GM21576 (cell line): ENCODE measurements at regions not wholly inside any gene's neighbourhood (a gene's known extent, or its start where the extent isn't known, plus 50 kb on each side); places are given as distances from the start of the nearest gene placed in this dataset.

ENCODE experiments used
- ATAC-seq: cut with Tn5 transposase; IDR thresholded peaks from one replicate; pipeline ENCODE4 v1.9.1; 2021; ENCODE audit warnings: mild to moderate bottlenecking, moderate library complexity; ENCODE audit not compliant: unreplicated experiment

DNA sequence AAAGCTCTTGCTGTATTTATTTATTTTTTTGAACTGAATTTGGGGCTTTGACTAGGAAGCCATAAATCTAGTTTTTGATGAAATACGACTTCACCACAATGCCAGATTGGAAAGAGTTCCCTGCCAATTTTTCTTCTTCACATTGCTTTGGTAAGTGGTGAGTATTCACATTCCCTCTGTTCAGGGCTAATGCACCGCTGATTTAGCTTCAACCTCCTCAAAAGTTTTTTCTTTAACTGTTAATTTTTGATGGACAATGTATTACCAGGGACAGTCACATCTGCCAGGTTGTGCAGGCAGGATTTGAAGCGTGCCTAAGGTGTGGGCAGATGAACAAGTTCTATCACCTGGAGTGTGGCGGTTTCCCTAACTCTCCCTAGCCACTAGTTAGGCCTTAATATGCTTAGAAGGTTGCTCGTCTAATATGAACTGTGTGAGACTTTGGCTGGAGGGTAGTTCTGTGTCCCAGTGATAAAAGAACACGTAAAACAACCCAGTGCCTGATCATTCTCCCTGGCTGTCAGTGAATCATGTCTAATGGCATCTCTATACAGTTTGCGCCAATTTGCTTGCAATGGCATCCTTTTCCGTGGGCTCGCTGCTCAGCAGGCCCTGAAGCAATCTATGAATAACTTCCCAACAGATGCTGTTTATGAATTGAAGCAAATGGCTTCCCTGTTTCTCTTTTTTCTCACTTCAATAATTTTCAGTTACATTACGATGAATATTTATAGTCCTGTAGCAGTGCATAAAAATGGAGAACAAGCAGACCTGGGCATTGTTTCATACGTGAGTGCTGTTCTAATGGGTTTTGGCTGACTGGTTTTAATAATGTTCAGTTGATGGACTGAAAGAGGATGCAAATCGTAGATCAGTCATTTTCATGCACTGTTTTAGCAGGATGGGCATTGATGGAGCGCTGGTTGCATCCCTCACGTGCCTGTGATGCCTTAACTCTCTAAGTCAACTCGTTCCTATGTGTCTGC, 243.2 kb upstream of the SUCLG2 start:
- ATAC-seq, result no peak

DNA sequence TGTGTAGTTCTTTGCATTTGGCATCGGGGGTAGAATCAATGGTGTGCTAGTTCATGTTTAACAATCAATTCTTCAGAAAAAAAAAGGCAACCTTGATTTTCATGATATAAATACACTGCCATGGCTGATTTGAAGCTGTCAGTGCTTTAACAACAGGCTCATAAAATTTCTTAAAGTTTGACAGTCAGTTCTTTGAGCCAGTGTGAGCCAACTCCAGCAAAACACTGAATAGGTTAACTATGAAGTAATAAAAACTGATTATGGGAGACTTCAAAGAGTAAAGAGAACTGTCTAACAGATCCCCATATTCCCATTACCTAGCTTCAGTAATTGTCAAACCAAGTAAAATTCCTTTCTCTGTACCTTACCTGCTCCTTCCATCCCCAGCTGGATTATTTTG, 241.7 kb upstream of the SUCLG2 start:
- ATAC-seq, result no peak

DNA sequence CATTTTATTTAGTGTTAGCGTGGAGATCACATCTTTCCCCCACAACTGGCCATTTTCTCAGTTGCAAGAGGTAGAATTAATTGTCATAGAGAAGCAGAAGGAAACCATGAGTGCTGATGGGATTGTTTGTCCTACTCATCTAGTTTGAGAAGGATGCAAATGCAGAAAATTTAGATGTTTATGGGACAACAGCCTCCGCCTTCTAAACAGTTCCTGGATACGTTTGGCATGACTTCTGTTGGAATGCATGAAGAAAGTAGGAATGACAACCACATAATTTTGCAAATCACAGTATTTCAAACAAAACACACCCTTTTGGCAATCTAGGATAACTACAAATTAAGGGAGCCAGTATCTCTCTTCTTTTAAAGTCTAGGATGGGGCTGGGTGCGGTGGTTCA, 240.1 kb upstream of the SUCLG2 start:
- ATAC-seq, result no peak

DNA sequence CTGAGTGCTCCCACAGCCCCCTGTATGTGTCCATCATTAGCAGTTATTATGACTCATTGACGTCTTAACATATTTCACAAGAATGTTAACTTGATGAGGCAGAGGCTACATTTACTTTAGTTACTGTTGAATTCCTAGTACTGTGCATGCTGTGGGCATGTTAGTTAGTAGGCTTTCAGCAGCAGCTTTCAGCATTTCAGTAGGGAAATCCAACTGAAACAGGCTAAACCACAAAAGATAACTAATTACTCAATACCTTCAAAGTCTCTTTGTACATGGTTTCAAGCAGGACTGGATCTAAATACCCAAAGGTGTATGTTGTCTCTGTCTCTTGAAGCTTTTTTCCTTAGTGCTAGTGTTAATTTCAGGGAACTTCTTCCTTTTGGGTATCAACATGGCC, 229.9 kb upstream of the SUCLG2 start:
- no peak for ATAC-seq

DNA sequence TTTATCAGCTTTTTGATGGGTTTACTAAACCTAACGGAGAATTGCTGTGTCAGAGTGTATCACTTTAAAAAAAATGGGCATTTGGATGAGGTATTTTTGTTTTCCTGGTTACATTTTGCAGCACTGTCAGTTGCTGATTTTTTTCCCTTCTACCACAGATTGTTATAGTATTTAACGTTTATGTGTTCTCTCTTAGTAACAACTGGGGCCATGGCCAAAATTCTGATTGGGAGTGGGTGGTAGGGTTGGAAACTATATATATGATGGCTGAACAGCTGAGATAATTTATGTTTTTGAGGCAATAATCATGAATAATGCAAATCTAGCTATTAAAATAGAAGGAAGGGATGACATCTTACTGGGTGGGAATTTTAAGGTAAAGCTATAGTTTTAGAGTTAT, 229.4 kb upstream of the SUCLG2 start:
- ATAC-seq, result no peak

DNA sequence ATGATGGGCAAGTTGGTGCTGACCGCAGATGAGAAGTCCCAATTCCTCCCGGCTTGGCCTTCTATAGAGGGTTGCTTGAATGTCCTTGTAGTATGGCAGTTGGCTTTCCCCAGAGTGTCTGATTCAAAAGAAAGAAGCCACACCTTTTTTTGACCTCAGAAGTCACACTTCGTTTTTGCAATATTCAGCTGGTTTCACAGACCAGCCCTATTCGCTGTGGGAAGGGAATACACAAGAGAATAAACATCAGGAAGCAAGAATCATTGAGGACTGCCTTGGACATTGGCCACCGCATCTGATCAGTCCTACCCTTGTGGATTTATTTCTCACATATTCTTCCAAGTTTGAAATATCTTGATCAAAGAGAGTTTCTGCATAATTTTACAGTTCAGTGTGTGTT, 228.6 kb upstream of the SUCLG2 start:
- ATAC-seq, result no peak

DNA sequence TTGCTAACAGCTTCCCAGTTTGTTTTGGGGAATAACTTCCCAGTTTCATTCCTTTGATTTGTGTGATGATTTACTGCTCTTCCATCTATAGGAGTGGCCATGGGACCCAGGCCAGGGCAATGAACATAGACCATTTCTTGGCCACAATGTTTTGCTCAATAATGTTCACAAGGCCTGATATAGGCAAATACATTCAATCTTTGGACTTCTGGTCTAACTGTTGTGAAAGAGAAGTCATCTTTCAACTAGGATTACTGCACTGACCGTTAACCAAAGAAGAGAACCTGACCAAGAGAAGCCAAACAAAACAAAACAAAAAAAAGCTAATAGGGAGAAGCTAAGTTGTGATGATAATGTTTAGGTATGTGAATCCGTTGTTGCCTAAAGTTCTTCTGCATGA, 221.8 kb upstream of the SUCLG2 start:
- ATAC-seq, result no peak

DNA sequence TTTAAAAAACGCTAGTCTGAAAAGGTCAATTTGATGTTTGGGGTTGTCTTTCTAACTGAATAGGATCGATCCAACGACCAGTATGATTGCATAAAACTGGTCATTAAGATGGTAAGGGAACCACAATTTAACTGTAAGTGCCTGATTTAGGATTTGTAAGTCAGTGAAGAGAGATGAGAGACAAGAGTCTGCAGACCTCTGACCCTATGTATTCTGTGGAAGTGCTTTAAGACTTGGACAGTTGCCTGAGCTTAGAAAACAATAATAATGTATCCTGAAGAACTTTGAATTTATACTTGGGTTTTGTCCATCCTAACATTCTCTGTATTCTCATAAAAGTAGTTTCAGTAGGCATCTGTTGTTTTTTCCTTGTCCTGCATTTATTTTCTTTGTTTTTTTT, 221.4 kb upstream of the SUCLG2 start:
- ATAC-seq, result no peak

DNA sequence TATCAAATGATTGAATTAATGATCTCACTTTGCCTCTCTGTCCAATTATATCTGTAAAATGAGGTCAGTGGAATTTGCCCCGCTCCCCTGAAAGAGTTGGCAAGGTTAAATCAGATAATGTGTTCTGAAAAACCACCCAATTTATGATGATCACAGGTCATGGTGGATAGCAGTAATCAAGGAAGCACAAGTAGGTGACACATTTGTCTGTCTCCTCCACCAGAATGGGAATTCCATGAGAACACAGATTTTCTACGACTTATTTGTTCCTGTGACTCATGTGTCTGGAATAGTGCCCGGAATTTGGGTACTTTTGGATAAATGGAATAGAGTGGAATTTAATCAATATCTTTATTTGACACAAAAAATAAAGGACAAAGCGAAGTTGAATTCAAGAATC, 220.9 kb upstream of the SUCLG2 start:
- ATAC-seq, result no peak

DNA sequence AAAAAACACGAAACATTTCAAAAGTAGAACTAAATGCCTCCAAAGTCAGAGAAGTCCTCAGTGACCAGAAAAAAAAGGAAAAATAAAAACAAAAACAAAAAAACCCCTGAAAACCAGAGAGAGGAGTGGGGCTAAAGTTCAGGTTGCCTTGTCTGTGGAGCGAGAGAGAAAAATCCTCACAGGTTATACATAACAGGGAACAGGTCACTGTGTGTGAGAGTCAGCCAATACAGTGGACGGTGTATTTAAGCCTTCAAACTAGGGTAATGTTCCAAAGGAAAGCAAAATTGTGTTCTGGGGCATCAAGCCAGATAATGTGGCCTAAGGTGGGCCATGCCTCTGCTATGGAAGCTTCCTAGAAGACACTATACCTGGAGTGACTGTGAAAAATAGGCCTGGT, 216.1 kb upstream of the SUCLG2 start:
- ATAC-seq, result no peak

DNA sequence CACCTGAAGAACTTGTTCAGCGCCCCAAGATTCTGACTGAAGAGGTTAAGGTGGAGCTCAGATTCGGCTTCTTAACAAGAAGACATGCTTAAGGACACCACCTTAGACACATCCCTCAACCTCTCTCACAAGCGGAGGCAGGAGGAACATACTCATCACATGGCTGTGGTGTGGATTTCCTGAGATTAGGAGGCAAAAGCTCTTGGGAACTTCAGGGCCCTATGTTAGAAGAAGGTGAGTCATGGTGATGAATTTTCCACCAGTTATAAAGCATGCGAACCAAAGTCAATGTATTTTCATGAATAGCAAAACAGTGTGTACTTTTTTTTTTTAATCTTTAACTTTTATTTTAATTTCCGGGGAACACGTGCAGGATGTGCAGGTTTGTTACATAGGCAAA, 212.2 kb upstream of the SUCLG2 start:
- ATAC-seq, result no peak

DNA sequence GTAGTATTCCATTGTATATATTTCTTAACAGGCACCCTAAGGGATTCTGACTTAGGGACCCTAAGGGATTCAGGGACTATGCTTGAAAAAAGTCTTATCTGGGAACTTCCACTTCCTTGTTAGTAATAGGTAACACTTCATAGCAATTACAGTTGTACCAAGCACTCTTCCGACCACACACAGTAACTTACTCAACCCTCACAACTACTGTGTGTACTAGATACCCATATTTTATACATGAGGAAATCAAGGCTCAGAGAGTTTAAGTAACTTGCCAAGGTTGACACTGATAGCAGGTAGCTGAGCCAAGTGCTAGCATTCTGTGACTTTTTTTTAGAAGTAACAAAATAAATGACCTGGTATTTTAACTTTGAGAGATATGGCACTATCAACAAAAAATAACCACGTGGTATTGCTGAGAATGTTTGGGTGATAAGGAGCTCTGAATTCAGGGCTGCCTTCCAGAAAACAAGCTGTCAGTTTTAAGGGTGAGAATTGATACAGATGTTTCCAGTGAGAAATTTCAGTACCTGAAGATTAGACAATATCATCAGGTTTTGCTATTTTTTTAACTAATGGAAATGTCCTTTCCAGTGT, 210.3 kb upstream of the SUCLG2 start:
- ATAC-seq, result no peak

DNA sequence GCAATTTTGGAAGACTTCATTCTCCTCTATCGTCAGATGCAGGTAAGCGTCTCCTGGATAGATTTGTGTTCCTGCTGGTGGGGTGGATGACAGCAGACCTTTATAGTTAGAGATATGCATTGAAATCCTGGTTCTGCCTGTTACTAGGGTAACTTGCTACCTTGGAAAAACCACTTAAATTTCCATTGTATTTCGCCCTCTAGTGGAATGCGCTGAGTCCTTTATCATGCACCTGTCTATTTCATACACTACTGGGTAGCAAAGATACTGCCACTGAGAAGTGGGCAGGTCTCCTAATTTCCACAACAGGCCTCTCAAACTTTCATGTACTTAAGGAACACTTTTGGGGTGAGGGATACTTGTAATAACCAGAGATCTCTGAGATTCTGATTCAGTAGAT, 209.5 kb upstream of the SUCLG2 start:
- no peak for ATAC-seq

DNA sequence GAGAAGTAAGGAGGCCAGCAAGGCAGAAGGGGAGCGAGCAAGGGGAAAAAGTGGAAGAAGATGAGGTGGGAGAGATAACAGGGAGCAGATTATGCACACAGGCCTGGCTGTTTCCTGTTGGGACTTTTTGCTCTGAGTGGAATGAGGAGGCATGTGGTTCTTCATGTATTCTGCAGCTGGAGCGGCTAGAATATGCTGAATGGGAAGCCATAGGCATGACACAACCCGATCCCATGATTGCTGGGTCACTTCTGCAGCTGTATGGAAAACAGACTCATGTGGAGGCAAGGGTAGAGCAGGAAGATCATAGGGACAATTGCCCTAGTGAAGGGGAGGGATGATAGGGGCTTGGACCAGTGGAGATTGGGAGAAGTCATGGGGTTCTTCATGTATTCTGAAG, 206.0 kb upstream of the SUCLG2 start:
- ATAC-seq, result no peak

DNA sequence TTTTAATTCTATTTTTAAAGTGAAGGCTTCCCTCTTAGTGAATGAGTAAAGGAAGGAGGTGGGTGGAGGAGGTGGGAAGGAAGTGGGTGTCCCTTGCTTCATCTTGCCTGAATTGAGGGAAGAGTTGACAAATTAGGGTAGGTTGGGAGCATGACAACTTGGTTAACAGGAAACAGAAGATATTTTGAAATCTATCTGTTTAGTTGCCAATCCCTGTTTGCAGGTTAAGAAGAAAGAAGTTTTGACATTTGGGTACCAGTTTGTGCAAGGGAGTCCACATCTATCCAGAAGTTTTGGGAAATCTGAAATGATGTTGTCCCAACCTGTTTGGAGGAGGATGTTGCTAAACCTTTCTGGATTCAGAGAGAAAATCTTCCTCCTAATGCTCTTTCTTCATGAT, 204.1 kb upstream of the SUCLG2 start:
- no peak for ATAC-seq

DNA sequence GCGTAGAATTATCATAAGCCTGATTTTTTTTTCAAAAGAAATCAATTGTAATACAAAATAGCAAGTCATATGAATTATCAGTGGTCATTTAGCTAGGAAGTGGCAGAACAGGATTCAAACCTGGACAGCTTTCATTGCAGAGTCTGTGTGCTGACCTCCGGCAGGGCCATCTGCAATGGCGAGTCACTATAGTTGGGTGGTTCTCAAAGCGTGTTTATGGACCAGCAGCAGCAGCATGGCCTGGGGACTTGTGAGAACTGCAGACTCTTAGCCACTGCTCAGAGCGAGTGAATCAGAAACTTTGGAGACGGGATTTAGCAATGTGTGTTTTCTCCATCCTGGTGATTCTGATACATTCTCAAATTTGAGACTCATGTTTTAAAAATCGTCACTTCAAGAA, 202.3 kb upstream of the SUCLG2 start:
- ATAC-seq, result no peak

DNA sequence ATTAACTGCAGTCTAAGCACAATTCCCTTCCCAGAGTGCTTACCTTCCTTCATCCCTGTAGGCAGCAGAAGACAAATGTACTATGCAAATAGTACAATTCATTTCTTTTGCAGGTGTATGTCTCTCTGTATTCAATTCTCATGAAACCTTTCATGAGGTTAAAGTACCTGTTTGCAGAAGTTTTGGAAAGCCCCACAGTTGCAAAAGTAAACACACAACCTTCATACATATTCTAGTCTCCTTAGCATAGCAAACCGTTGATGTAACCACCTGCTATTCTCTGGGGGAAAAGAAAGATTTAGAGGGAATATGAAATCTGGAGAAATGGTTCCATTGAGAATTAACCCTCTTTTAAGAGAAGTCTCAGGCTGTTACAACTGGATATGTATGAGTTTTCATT, 200.3 kb upstream of the SUCLG2 start:
- no peak for ATAC-seq

DNA sequence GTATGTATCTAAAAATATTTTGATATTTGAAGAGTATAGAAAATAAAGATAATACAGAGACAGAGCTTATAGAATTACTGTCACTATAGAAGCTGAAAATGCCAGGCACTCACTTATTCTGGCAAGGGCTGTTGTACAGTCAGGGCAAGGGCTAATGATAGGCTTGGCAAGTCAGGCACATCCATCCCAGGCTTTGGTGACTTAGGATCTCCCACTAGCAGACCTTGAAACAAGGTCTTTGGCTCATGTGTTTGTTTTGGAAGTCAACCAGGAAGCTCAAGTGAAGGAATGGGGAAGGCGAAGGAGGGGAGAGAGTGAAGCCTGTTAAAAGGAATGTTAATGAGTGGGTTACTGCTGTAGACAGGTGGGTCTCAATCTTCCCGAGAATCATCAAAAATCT, 199.1 kb upstream of the SUCLG2 start:
- no peak for ATAC-seq

DNA sequence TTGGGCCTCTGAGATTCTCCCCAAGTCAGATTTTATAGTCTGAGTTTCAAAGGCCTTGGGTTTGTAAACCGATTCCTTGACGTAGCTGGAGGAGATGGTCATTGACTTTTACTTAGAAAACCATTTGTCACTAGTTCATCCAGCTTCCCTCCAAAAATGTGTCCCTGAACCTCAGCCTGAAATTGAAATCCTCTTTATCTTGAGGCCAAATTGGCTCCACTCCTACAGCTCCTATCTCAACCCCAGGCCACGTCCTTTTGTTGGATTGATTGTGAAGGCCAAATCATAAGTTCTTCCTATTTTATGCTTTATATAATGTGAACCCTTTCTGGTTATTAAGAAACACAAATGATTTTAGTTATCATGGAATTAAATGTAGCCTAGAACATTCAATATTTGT, 193.9 kb upstream of the SUCLG2 start:
- ATAC-seq, result no peak

DNA sequence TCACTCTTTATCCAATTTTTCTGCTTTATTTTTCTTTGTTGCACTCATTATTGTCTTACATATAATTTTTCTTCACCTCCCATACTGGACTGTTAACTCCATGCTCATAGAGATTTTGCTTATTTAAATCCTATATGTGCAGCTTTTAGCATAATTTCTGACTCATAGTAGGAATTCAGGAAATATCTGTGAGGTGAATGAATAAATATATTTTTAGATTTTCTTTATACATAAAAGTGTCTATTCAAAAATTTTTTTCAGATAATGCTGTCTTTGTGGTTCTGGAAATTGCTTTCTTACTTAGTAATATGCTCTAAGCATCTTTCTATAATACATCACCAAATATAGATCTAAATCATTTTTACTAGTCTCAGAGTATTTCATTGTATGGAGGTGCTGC, 191.8 kb upstream of the SUCLG2 start:
- no peak for ATAC-seq

DNA sequence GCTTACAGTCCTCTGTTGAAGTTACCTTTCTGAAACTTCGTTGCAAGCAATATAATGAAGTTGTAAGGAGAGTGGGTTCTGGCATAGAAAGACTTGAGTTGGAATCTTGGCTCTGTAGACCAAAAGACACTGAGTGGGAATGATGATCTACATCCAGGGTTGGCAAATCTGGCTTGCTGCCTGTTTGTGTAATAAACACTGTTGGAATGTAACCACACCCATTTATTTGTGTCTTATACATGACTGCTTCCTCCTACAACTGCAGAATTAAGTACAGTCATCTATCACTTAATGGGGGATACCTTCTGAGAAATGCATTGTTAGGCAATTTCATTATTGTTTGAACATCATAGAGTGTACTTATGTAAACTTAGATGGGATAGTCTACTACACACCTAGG, 178.4 kb upstream of the SUCLG2 start:
- ATAC-seq, result no peak

DNA sequence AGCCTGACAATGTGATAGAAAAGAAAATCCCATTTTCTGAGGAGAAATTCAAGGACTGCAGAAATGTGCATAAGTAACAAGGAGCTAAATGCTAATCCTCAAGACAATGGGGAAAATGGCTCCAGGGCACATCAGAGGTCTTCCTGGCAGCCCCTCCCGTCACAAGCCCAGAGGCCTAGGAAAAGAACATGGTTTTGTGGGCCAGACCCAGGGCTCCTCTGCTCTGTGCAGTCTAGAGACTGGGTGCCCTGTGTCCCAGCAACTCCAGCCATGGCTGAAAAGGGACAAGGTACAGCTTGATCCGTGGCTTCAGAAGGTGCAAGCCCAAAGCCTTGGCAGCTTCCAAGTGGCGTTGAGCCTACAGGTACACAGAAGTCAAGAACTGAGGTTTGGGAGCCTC, 176.8 kb upstream of the SUCLG2 start:
- no peak for ATAC-seq
